GM10266 (cell line): ENCODE measurements at regions not wholly inside any gene's neighbourhood (a gene's known extent, or its start where the extent isn't known, plus 50 kb on each side); places are given as distances from the start of the nearest gene placed in this dataset.

Source experiments
- DNase-seq: peaks from one replicate; pipeline ENCODE4 v3.0.0; 2012; ENCODE audit errors: extremely low spot score
- CTCF ChIP-seq: IDR thresholded peaks from 2 replicates; pipeline ENCODE4 v1.5.1; 2012; ENCODE audit warnings: mild to moderate bottlenecking, low read depth; ENCODE audit not compliant: control insufficient read depth, insufficient read depth; ENCODE audit errors: missing control alignments

GRCh38 chr17:5804251-5804650, 219.9 kb upstream of the NLRP1 start:
- no peak for DNase-seq
- no peak for TF ChIP-seq CTCF

- no peak for DNase-seq
- TF ChIP-seq CTCF, result no peak
Measured at GRCh38 chr17:5809056-5809455, 224.7 kb upstream of the NLRP1 start.

GRCh38 chr17:5809580-5810188, 225.4 kb upstream of the NLRP1 start:
- no peak for TF ChIP-seq CTCF
- no peak for DNase-seq

- TF ChIP-seq CTCF, result no peak
- no peak for DNase-seq
Measured at GRCh38 chr17:5812590-5812989, 228.3 kb upstream of the NLRP1 start.

GRCh38 chr17:5813357-5813756, 229.0 kb upstream of the NLRP1 start:
- TF ChIP-seq CTCF, result no peak
- DNase-seq, result no peak

- DNase-seq, result no peak
Measured at GRCh38 chr17:5815396-5815795, 231.1 kb upstream of the NLRP1 start.

More at GRCh38 chr17:5815396-5815795, 231.1 kb upstream of the NLRP1 start:
- TF ChIP-seq CTCF, result no peak
